Adrenal gland (tissue), 9 donors: ENCODE measurements at regions not wholly inside any gene's neighbourhood (a gene's known extent, or its start where the extent isn't known, plus 50 kb on each side); places are given as distances from the start of the nearest gene placed in this dataset.

ENCODE experiments used
- DNase-seq, 7 donors: peaks; one replicate each; pipeline ENCODE4 v3.0.0-alpha.2; 2019 to 2020
- H3K27ac ChIP-seq, 5 donors: fragments of 200-600 bp; sonication (generic) in 4 of 5; 1 replicate in 3 of 5; 2 replicates in 2 of 5; pipeline versions ENCODE4 v1.5.1 to v1.8.0; 2016 to 2020; ENCODE audit warnings: mild to moderate bottlenecking in 1 of 5
- H3K27me3 ChIP-seq: fragments of 200-600 bp; 2 replicates; pipeline ENCODE4 v1.8.0; 2021
- H3K36me3 ChIP-seq, 2 donors: fragments of 200-600 bp; replicated peaks in 1 of 2; 1 replicate in 1 of 2; 2 replicates in 1 of 2; pipeline versions ENCODE4 v1.5.1 to v1.8.0; 2018 to 2022
- H3K4me1 ChIP-seq, 2 donors: fragments of 200-600 bp; replicated peaks in 1 of 2; 1 replicate in 1 of 2; 2 replicates in 1 of 2; pipeline versions ENCODE4 v1.5.1 to v1.8.0; 2018 to 2021
- H3K4me3 ChIP-seq, 4 donors: fragments of 200-600 bp; sonication (generic) in 3 of 4; one replicate each; pipeline ENCODE4 v1.5.1; 2016 to 2018
- H3K9me3 ChIP-seq, 3 donors: fragments of 200-600 bp; sonication (generic) in 1 of 3; replicated peaks in 1 of 3; 1 replicate in 2 of 3; 2 replicates in 1 of 3; pipeline versions ENCODE4 v1.5.1 to v1.8.0; 2016 to 2021
- POLR2A ChIP-seq, 2 donors: fragments of 450-650 bp; IDR thresholded peaks; one replicate each; pipeline ENCODE4 v1.6.1; 2017; ENCODE audit warnings: antibody characterized with exemption in 2 of 2, mild to moderate bottlenecking in 2 of 2, moderate library complexity in 1 of 2
- WGBS, 4 donors: extraction: QIAGEN DNeasy Blood & Tissue Kit in 2 of 4; methylation state at CpG; one replicate each; pipeline versions ENCODE4 v1.1.5 to v1.1.7; 2013 to 2017; 5-methylcytosine and 5-hydroxymethylcytosine counted together
- intact Hi-C, 2 donors: fragments of 100-400 bp; cut with DNase I; formaldehyde crosslinking; loops; one replicate each; pipeline versions ENCODE4 v1.14.1 to v1.15.0; 2022 to 2023
- TF ChIP-seq, protein P1 (sequence below), 6 experiments: fragments of 450-650 bp in 4 of 6; fragments of 200-600 bp in 2 of 6; sonication (generic) in 1 of 6; IDR thresholded peaks; 1 replicate in 5 of 6; 2 replicates in 1 of 6; pipeline versions ENCODE4 v1.5.1 to v1.8.0; 2016 to 2021; ENCODE audit warnings: antibody characterized with exemption in 6 of 6, mild to moderate bottlenecking in 2 of 6, moderate library complexity in 1 of 6
- donor health status: healthy with polysubstance abuse.
- donor health status: Bipolar disorder and iron deficiency.
- donor health status: DM: yes; HTN: yes; CAD: no.
- donor health status: DM: no; HTN: no; CAD: no.
- donor health status: DM: no; HTN: no; CAD: no.

DNA sequence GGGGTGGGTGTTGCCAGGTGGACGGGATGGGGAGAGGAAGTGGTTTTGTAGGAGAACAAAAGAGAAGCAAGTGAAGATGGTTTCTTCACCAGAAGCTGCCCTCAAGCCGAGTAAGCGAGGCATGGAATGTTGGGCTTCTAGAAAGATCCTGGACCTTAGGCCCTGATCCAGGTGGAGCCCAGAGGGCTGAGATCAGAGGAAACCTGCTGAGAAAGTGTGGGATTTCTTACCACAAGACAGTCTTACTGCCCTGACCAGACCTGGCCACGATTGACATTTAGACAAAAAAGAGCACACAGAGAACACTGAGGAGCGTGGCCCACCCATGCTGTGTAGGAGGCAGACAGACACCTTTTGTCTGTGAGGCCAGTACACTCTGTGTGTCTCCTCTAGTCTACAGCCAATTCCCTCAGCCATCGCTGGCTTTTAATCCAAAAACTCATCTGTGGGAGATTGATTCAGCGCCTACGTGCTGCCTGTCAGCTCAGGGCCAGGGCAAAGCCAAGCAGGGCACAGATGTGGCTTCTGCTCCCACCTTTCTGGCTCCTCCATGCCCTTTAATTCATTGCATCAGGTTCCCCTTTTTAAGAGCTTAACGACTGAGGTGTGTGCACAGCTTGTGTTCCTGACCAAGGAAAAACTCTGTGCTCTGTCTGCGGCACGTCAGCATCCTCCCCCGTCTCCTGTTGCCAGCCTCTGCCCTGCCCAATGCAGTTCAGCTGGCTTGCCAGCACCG, 123.3 kb downstream of the AKAP11 start:
- intact Hi-C loops, result no loop called here
- Histone ChIP-seq H3K27me3 (no peaks in the 10 kb centered on the region), H3K9me3 (no peaks in the 10 kb centered on the region), H3K27ac (no peak overlapping the region), H3K4me3 (no peak overlapping the region), H3K36me3 (no peaks in the 10 kb centered on the region), H3K4me1 (no peaks in the 10 kb centered on the region)
- TF ChIP-seq POLR2A (IDR thresholded peaks at IDR 0.05), result no peak
- TF ChIP-seq, protein P1, sequence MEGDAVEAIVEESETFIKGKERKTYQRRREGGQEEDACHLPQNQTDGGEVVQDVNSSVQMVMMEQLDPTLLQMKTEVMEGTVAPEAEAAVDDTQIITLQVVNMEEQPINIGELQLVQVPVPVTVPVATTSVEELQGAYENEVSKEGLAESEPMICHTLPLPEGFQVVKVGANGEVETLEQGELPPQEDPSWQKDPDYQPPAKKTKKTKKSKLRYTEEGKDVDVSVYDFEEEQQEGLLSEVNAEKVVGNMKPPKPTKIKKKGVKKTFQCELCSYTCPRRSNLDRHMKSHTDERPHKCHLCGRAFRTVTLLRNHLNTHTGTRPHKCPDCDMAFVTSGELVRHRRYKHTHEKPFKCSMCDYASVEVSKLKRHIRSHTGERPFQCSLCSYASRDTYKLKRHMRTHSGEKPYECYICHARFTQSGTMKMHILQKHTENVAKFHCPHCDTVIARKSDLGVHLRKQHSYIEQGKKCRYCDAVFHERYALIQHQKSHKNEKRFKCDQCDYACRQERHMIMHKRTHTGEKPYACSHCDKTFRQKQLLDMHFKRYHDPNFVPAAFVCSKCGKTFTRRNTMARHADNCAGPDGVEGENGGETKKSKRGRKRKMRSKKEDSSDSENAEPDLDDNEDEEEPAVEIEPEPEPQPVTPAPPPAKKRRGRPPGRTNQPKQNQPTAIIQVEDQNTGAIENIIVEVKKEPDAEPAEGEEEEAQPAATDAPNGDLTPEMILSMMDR (IDR thresholded peaks at IDR 0.05), result no peak
- DNase-seq, result no peak
- WGBS, 4 donors, result 76 to 82% (median 79%) methylated on average over 13 of the region's 13 CpGs

DNA sequence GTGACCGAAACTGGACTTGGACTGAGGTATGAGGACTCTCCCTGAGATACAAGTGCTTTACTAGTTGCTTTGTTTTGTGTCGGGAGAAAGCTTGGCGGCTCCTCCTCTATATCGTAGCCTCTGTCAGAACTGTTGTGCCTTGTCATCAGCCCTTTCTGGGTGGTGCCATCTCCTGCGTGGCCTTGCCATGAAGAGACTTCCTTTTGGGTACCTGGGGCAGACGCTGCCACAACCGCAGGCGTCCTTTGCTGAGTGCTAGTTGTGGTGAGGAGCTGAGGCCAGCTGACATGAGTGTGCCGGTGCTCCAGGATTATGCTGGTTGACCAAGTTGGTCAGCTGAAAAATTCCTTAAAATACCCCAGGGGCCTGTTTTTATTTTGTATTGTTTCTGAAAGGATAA, 124.5 kb downstream of the AKAP11 start:
- no peaks in the 10 kb centered on the region for H3K36me3 ChIP-seq
- intact Hi-C loops, result no loop called here
- H3K4me3 ChIP-seq, result no peak overlapping the region
- no peak for DNase-seq
- no peaks in the 10 kb centered on the region for H3K27me3 ChIP-seq
- H3K4me1 ChIP-seq, result no peaks in the 10 kb centered on the region
- WGBS, 4 donors, result 85 to 90% (median 89%) methylated on average over 9 of the region's 9 CpGs
- TF ChIP-seq, protein P1 (IDR thresholded peaks at IDR 0.05), result no peak
- TF ChIP-seq POLR2A (IDR thresholded peaks at IDR 0.05), result no peak
- H3K9me3 ChIP-seq, result no peaks in the 10 kb centered on the region
- no peak overlapping the region for H3K27ac ChIP-seq

DNA sequence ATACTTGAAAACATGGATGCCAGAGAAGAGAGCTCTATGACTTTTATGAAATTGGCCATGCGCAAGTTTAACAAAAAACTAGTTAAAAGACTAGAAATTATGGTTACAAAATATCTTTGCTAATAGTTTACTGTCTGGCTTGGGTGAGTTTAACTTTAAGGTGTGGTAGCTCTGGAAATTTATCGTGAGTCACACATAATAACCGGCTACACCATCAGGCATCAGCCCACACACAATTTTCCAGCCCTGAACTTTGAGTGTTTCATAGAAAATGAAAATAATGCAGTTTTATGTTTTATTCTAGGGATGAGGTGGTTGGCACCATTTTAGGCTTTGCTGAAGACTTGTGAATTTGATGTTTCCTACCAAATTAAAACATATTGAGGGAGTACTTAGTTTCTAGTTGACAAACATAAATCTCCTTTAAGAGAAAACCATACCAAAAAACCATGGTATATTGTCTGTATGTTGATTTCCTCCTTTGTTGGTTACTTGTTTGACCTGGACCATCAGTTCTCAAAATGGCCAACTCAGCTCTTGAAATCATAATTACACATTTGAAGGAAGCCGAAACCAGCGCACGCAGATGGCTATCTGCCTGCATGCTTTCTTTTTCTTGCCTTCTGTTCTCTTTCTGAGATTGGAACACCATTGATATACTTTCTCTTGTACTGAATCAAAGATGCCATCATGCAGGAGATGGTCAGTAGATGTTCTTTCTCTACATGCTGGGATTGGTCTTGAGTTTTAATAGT, 125.1 kb downstream of the AKAP11 start:
- H3K36me3 ChIP-seq, result no peaks in the 10 kb centered on the region
- intact Hi-C loops, result no loop called here
- H3K27me3 ChIP-seq, result no peaks in the 10 kb centered on the region
- no peak for DNase-seq
- H3K27ac ChIP-seq, result no peak overlapping the region
- no peaks in the 10 kb centered on the region for H3K9me3 ChIP-seq
- WGBS, 4 donors, result 73 to 97% (median 89%) methylated on average over 6 of the region's 6 CpGs
- no peaks in the 10 kb centered on the region for H3K4me1 ChIP-seq
- TF ChIP-seq, protein P1 (IDR thresholded peaks at IDR 0.05), result no peak
- no peak for TF ChIP-seq POLR2A (IDR thresholded peaks at IDR 0.05)
- H3K4me3 ChIP-seq, result no peak overlapping the region

DNA sequence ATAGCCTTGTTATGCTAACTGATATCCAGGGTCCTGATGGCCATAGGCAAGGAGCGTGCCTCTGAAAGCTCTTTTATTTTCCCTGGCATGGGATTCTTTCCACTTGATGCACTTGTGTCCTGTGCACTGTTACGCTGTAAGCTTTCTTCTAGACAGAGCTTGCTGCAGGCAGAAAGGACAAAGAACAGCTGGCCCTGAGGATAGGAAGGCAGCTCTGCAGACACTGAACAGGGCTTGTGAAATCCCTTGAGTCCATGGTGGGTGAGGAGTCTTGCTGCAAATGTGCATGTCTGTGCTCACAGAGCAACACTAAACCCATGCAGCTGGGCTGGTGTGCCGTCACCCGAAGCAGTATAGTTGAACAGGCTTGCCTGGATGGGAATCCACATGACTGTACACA, 126.6 kb downstream of the AKAP11 start:
- no peaks in the 10 kb centered on the region for H3K36me3 ChIP-seq
- intact Hi-C loops, result no loop called here
- no peaks in the 10 kb centered on the region for H3K4me1 ChIP-seq
- H3K9me3 ChIP-seq, result no peaks in the 10 kb centered on the region
- H3K4me3 ChIP-seq, result no peak overlapping the region
- no peak for TF ChIP-seq POLR2A (IDR thresholded peaks at IDR 0.05)
- TF ChIP-seq, protein P1 (IDR thresholded peaks at IDR 0.05), result no peak
- WGBS, 4 donors, result 68 to 89% (median 80%) methylated on average over 4 of the region's 4 CpGs
- no peak for DNase-seq
- H3K27me3 ChIP-seq, result no peaks in the 10 kb centered on the region
- no peak overlapping the region for H3K27ac ChIP-seq
